HT1080 (cell line): ENCODE measurements at regions not wholly inside any gene's neighbourhood (a gene's known extent, or its start where the extent isn't known, plus 50 kb on each side); places are given as distances from the start of the nearest gene placed in this dataset.
"Not testable (repeated sequence)": the region's sequence is repeated elsewhere in the genome, so short reads cannot be mapped to it uniquely, and the experiment has no call there.

ENCODE experiments used
- DNase-seq: peaks from one replicate; pipeline ENCODE4 v3.0.0-alpha.2; 2015; ENCODE audit warnings: low read depth

- no peak for DNase-seq
These were observed 381.0 kb upstream of the RPS23 start for GRCh38 chr5:82659115-82659514.

DNA sequence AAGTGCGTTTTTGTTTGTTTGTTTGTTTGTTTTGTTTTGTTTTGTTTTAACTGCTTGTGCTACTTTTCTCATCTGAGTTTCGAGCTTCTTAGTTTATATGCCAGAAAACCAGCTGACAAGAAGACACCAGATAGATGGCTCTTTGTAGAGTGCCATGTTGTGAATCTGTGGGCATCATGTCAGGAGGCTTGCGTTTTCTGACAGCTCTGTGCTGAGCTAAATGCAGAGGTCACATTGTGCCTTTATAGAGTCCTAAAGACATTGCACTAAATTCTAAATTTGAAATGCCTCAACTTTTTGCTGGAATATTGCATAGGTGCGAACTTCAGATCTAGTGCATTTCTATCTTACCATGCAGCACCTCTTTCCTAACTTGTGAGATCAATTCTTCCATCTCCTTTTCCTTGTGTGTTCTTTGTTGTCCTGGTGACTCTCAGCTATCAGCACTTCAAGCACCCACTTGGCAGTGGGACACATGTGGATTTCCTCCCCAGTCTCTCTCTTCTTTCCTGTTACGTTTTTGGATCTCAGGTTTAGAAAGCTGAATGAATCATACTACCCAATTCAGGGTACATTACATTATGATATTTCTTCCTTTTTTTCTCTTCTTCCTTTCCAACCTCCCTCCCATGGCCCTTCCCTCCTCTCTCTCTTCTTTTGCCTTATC is 379.0 kb upstream of the RPS23 start:
- DNase-seq: peak; percentile 7

- DNase-seq: no peak
These were observed 378.2 kb upstream of the RPS23 start for GRCh38 chr5:82656341-82656761.

DNA sequence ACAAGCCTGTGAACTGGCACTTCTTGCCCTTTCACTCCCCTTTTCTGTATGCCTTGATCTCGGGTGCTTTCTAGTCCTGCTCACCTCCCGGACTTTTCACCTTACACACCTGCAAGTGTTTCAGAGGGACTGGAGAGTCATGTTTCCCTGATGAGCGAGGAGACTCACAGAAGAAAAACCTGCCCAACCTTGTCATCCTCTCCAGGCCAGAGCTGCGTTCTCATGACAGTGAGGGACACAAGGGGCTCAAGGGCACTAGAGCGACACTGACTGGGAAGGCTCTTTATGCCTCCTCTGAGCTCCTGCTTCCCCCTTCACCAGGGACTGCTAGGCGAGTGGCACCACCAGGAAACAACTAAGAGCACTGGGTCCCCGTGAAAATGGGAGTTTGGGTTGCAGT is 376.9 kb upstream of the RPS23 start:
- no peak for DNase-seq

- DNase-seq: no peak
These were observed 371.8 kb upstream of the RPS23 start for GRCh38 chr5:82649943-82650342.

GRCh38 chr5:82644766-82645165 is 366.6 kb upstream of the RPS23 start:
- no peak for DNase-seq

- no peak for DNase-seq
These were observed 366.1 kb upstream of the RPS23 start for GRCh38 chr5:82644229-82644628.

DNA sequence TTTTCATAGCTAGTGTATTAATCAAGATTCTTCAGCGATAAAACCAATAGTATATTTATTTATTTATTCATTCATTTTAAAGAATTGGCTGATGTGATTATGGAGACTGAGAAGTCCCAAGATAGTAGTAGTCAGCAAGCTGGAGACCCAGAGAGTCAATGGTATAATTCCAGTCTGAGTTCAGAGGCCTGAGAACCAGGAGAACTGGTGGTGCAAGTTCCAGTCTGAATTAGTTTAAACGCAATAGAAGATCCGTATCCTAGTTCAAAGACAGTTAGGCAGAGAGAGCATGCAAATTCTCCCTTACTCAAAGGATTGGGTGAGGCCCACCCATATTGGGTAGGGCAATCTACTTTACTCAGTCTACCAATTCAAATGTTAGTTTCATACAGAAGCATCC is 364.2 kb upstream of the RPS23 start:
- DNase-seq: no peak

GRCh38 chr5:82641331-82642003 is 363.3 kb upstream of the RPS23 start:
- DNase-seq: peak; percentile 70

- no peak for DNase-seq
These were observed 362.8 kb upstream of the RPS23 start for GRCh38 chr5:82640916-82641315.

- no peak for DNase-seq
These were observed 361.4 kb upstream of the RPS23 start for GRCh38 chr5:82639393-82640144.

DNA sequence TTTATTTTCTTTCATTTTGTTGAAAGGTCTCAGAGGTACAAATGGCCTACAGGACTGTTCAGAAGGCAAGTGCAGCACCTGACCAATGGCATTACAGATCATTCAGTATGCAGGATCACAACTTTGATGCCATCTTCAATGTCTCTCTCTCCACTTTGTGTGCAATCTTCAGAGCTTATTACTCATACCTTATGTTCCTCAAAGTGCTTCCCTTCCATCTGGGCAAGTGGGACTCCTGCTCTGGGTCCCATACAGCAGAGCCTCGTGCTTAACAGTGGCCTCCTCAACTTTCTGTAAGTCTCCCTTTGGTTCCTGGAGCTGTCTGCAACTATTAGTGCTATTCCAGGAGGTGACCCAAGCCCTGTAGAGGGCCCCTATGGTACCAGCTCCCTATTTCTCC is 358.4 kb upstream of the RPS23 start:
- no peak for DNase-seq

DNA sequence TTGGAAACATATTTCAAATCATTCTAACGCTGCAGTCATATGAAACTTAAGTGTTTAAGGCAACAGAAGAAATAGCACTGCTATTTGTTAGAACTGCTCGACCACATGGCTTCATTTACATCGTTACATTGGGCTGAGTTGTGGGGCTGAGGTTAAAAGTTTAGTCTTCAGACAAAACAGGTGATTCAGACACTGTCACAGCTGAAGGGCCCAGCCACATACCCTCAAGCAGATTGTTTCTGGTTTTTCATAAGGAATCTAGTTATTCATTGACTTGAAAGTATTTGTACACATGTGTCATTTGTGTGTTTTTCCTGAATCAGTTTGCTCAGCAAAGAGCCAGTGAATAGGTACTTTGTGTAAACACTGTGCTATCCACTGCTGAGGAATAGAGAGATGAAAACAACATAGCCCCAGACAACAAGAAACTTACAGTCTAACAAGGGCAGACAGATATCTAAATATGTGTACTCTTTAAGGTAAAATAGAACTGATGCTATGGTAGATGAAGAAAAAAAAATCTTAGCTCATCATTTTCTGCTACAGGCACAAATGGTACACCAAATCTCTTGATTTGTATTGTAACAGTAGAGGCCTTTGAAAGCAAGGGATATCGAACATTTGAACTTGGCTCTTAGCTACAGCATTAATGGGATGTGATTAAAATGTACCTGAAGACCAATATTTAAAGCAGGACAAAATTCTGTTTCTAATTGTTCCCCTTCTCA is 357.6 kb upstream of the RPS23 start:
- peak; percentile 54 for DNase-seq

DNA sequence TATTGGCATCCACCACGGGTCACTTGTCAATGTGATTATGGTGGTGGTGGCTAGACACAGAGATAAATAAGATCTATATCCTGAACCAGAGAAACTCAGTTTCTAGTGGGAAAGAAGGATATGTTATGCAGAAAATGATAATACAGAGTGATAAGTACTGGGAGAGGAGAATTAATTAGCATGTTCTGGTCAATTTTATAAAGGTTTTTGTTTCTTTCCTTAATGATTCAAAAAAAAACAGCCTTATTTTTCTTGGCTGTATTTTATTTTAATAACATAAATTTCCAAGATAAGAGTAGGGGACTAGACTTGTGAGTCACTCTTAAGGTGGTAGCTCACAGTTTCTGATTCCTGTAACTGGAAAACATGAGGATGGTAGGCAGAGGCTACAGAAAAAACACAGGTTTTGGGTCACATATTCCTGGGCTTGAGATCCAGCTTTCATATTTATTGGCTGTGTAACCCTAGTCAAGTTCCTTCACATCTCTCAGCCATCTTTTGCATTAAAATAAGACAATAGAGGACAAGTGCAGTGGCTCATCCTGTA is 350.3 kb upstream of the RPS23 start:
- DNase-seq: no peak

DNA sequence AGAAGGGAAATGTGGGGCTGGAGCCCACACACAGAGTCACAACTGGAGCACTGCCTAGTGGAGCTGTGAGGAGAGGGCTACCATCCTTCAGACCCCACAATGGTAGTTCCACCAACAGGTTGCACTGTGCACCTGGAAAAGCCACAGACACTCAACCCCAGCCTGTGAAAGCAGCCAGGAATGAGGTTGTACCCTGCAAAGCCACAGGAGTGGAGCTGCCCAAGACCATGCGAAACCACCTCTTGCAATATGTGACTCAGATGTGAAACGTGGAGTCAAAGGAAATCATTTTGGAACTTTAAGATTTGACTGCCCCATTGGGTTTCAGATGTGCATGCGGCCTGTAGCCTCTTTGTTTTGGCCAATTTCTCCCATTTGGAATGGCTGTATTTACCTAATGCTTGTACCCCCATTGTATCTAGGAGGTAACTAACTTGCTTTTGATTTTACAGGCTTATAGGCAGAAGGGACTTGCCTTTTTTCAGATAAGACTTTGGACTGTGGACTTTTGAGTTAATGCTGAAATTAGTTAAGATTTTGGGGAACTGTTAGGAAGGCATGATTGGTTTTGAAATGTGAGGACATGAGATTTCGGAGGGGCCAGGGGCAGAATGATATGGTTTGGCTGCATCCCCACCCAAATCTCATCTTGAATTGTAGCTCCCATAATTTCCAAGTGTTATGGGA is 348.9 kb upstream of the RPS23 start:
- not testable (repeated sequence) for DNase-seq

GRCh38 chr5:82626012-82626411 is 347.9 kb upstream of the RPS23 start:
- not testable (repeated sequence) for DNase-seq

GRCh38 chr5:82624062-82624461 is 345.9 kb upstream of the RPS23 start:
- DNase-seq: no peak

- no peak for DNase-seq
These were observed 344.8 kb upstream of the RPS23 start for GRCh38 chr5:82622711-82623514.

DNA sequence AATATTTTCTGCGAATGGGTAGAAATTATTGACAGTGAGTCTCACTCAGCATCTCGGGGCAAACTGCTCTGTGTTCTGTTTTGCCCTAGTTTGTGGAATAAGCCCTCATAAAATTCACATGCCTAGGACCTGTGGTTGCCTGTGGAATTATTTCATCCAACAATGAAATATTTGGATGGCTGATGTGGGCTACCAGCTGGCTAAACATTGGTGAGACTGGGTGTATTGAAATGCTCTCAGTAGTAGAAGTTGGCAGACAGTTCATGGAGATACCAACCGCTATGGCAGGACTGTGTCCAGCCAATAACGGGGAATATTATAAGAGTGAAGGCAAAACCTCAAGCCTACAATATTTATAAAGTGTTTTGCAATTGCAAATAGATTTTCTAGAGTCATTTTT is 344.1 kb upstream of the RPS23 start:
- no peak for DNase-seq

DNA sequence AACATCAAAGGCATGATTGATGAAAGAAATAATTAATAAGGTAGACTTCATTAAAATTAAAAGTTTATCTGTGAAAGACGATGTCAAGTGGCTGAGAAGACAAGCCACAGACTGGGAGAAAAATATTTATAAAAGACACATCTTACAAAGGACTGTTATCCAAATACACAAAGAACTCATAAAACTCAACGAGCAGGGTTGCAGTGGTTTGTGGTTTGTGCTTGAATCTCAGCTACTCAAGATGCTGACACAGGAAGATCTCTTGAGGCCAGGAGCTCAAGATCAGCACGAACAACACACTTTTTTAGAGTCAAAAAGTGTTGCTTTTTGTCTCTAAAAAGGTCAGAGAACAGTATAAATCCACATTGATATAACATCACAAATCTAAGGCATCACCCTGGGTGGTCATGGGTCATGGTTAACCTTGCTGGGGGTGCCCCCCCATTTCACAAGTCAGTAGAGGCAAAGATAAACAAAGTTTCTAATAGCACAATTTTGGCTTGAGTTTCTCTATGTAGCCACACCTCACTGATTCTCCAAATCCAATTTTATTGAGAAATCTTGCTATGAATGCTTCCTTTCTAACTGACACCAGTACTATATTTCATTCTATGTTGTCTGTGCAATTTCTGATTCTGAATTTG is 342.9 kb upstream of the RPS23 start:
- peak; percentile 4 for DNase-seq
